Activated naive CD4-positive, alpha-beta T cell treated with anti-CD3 and anti-CD28 coated beads for 36 hours (primary cell): ENCODE measurements at regions not wholly inside any gene's neighbourhood (a gene's known extent, or its start where the extent isn't known, plus 50 kb on each side); places are given as distances from the start of the nearest gene placed in this dataset.
"Not testable (repeated sequence)": the region's sequence is repeated elsewhere in the genome, so short reads cannot be mapped to it uniquely, and the experiment has no call there.

Source experiments
- CTCF ChIA-PET: fragments of 350-600 bp; sonication (Branson Sonifier 250); formaldehyde crosslinking; loops from one replicate; lab custom pipeline; 2021; ENCODE audit warnings: antibody characterized with exemption; lab: Charles Lee
- DNase-seq: peaks from one replicate; pipeline ENCODE4 v3.0.0-alpha.2; 2020
- H3K27ac Mint-ChIP-seq: one replicate; pipeline ENCODE4 v1.8.0; 2021; ENCODE audit warnings: mild to moderate bottlenecking, mixed read lengths
- H3K27me3 Mint-ChIP-seq: one replicate; pipeline ENCODE4 v1.8.0; 2021; ENCODE audit warnings: low read depth, mixed read lengths
- H3K36me3 Mint-ChIP-seq: one replicate; pipeline ENCODE4 v1.8.0; 2021; ENCODE audit warnings: low read depth, mixed read lengths
- H3K4me1 Mint-ChIP-seq: one replicate; pipeline ENCODE4 v1.8.0; 2021; ENCODE audit warnings: low read depth, mixed read lengths
- H3K4me3 Mint-ChIP-seq: one replicate; pipeline ENCODE4 v1.8.0; 2021; ENCODE audit warnings: mild to moderate bottlenecking, moderate library complexity, mixed read lengths
- H3K9me3 Mint-ChIP-seq: one replicate; pipeline ENCODE4 v1.8.0; 2021; ENCODE audit warnings: mixed read lengths
- intact Hi-C: fragments of 100-400 bp; cut with micrococcal nuclease; formaldehyde crosslinking; loops from one replicate; pipeline ENCODE4 v1.15.1; 2023

- Mint-ChIP-seq H3K27me3 (no peaks in the 10 kb centered on the region), H3K4me3 (no peak overlapping the region), H3K36me3 (no peaks in the 10 kb centered on the region), H3K9me3 (peaks cover 3% of the 10 kb centered on the region), H3K4me1 (no peaks in the 10 kb centered on the region), H3K27ac (no peak overlapping the region)
- CTCF ChIA-PET, result no interaction called here
- intact Hi-C loops, result no loop called here
- DNase-seq, result no peak
Measured at GRCh38 chr12:72723732-72724131, 451.6 kb downstream of the TRHDE start.

DNA sequence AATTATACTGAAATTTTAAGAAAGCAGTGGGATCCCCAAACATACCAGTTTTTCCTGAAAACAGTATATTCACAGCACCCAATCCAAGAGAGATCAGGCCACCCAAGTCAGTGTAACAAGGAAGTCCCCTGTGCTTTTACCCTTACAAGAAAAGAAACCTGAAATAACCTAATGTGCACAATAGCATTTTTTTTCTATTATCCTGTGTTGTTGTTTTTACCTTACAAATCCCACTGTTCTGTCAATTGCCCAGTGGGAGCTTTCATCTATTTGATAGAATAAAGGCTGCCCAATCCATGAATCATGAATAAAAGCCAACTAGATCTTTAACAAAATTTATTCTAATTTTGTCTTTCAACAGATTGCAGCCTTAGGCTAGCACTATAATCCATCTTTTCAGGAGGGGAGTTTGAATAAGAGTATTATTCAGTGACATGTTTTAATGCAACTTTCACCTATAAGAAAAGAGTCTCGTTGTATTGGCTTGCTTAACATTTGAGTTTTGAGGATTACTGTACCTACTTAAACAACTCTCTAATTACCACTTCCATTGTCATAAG, 457.4 kb downstream of the TRHDE start:
- no peaks in the 10 kb centered on the region for H3K4me1 Mint-ChIP-seq
- DNase-seq, result no peak
- no peaks in the 10 kb centered on the region for H3K36me3 Mint-ChIP-seq
- H3K27ac Mint-ChIP-seq, result no peak overlapping the region
- no peaks in the 10 kb centered on the region for H3K27me3 Mint-ChIP-seq
- H3K4me3 Mint-ChIP-seq, result no peak overlapping the region
- peaks cover 4% of the 10 kb centered on the region for H3K9me3 Mint-ChIP-seq
- intact Hi-C loops, result no loop called here
- CTCF ChIA-PET, result no interaction called here

DNA sequence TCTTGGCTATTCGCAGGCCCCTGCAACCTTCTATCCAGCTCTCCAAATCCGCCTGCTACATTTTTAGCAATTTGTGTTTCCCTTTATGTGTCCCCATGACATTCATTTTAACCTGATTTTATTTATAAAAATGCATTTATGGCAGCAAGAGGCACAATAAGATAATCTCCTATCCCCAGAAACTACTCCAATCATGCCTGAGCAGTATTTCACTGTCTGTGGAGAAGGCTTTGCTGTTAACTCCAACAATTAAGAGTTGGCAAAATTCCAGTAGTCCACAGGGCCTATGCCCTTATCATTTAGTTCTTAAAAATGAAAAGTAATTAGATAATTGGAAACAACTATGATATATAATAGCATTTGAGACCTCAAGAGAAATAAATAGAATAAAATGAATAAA, 462.4 kb downstream of the TRHDE start:
- intact Hi-C loops, result no loop called here
- no peaks in the 10 kb centered on the region for H3K36me3 Mint-ChIP-seq
- peaks cover 6% of the 10 kb centered on the region for H3K9me3 Mint-ChIP-seq
- CTCF ChIA-PET, result no interaction called here
- H3K27me3 Mint-ChIP-seq, result no peaks in the 10 kb centered on the region
- no peak for DNase-seq
- H3K4me3 Mint-ChIP-seq, result no peak overlapping the region
- no peak overlapping the region for H3K27ac Mint-ChIP-seq
- no peaks in the 10 kb centered on the region for H3K4me1 Mint-ChIP-seq

- intact Hi-C loops, result no loop called here
- no peaks in the 10 kb centered on the region for H3K36me3 Mint-ChIP-seq
- CTCF ChIA-PET, result no interaction called here
Measured at GRCh38 chr12:72738811-72739210, 466.6 kb downstream of the TRHDE start.

DNA sequence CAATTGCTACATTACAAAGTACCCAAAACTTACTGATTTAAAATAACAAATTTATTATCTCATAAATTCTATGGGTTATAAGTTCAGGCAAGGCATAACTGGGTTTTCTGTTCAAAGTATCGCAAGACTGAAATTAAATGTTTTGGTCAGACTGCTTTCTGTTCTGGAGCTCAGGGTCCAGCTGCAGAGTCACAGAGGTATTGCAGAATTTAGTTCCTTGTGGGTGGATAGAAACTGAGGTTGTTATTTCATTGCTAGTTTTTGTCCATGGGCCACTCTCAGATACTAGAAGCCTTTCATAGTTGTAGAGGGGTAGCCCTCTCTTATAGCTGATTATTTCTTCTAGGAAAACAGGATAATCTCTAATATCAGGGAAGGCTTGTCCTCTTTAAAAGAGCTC, 467.9 kb downstream of the TRHDE start:
- Mint-ChIP-seq H3K4me1 (no peaks in the 10 kb centered on the region), H3K27me3 (no peaks in the 10 kb centered on the region), H3K9me3 (peaks cover 20% of the 10 kb centered on the region), H3K36me3 (no peaks in the 10 kb centered on the region), H3K27ac (no peak overlapping the region), H3K4me3 (no peak overlapping the region)
- intact Hi-C loops, result no loop called here
- no peak for DNase-seq
- CTCF ChIA-PET, result no interaction called here

More at GRCh38 chr12:72738811-72739210, 466.6 kb downstream of the TRHDE start:
- Mint-ChIP-seq H3K9me3 (peaks cover 20% of the 10 kb centered on the region), H3K4me3 (no peak overlapping the region), H3K4me1 (no peaks in the 10 kb centered on the region), H3K27me3 (no peaks in the 10 kb centered on the region), H3K27ac (no peak overlapping the region)
- no peak for DNase-seq

DNA sequence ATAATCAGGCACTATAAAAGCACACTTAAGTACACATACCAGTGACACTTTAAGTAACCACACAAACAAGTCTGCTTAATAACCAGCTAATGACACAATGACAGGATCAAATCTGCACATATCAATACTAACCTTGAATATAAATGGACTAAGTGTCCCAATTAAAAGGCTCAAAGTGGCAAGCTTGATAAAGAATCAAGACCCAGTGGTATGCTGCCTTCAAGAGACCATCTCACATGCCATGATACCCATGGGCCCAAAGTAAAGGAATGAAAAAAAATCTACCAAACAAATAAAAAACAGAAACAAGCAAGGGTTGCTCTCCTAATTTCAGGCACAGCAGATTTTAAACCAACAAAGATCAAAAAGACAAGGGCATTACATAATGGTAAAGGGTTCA, 470.4 kb downstream of the TRHDE start:
- H3K36me3 Mint-ChIP-seq, result no peaks in the 10 kb centered on the region
- no peak overlapping the region for H3K27ac Mint-ChIP-seq
- intact Hi-C loops, result no loop called here
- H3K4me1 Mint-ChIP-seq, result no peaks in the 10 kb centered on the region
- CTCF ChIA-PET, result no interaction called here
- no peaks in the 10 kb centered on the region for H3K27me3 Mint-ChIP-seq
- H3K4me3 Mint-ChIP-seq, result no peak overlapping the region
- peaks cover 20% of the 10 kb centered on the region for H3K9me3 Mint-ChIP-seq
- DNase-seq, result no peak

- CTCF ChIA-PET, result no interaction called here
- intact Hi-C loops, result no loop called here
Measured at GRCh38 chr12:72746048-72746447, 473.9 kb downstream of the TRHDE start.

GRCh38 chr12:72747111-72747849, 475.1 kb downstream of the TRHDE start:
- Mint-ChIP-seq H3K27me3 (no peaks in the 10 kb centered on the region), H3K27ac (no peak overlapping the region), H3K4me3 (no peak overlapping the region), H3K4me1 (no peaks in the 10 kb centered on the region), H3K9me3 (peaks cover 11% of the 10 kb centered on the region), H3K36me3 (no peaks in the 10 kb centered on the region)
- no peak for DNase-seq
- CTCF ChIA-PET, result no interaction called here
- intact Hi-C loops, result no loop called here

More at GRCh38 chr12:72746048-72746447, 473.9 kb downstream of the TRHDE start:
- Mint-ChIP-seq H3K27ac (no peak overlapping the region), H3K4me1 (no peaks in the 10 kb centered on the region), H3K4me3 (no peak overlapping the region), H3K36me3 (no peaks in the 10 kb centered on the region), H3K27me3 (no peaks in the 10 kb centered on the region), H3K9me3 (peaks cover 20% of the 10 kb centered on the region)
- DNase-seq, result no peak

GRCh38 chr12:72748971-72749370, 476.8 kb downstream of the TRHDE start:
- no peaks in the 10 kb centered on the region for H3K36me3 Mint-ChIP-seq
- H3K27ac Mint-ChIP-seq, result no peak overlapping the region
- intact Hi-C loops, result no loop called here
- DNase-seq, result no peak
- H3K4me1 Mint-ChIP-seq, result no peaks in the 10 kb centered on the region
- no peaks in the 10 kb centered on the region for H3K27me3 Mint-ChIP-seq
- CTCF ChIA-PET, result no interaction called here
- peaks cover 5% of the 10 kb centered on the region for H3K9me3 Mint-ChIP-seq
- H3K4me3 Mint-ChIP-seq, result no peak overlapping the region

GRCh38 chr12:72753571-72753970, 481.4 kb downstream of the TRHDE start:
- CTCF ChIA-PET, result no interaction called here
- H3K4me3 Mint-ChIP-seq, result no peak overlapping the region
- no peak overlapping the region for H3K27ac Mint-ChIP-seq
- H3K36me3 Mint-ChIP-seq, result no peaks in the 10 kb centered on the region
- no peaks in the 10 kb centered on the region for H3K27me3 Mint-ChIP-seq
- peaks cover 6% of the 10 kb centered on the region for H3K9me3 Mint-ChIP-seq
- no peaks in the 10 kb centered on the region for H3K4me1 Mint-ChIP-seq
- intact Hi-C loops, result no loop called here
- DNase-seq, result no peak

DNA sequence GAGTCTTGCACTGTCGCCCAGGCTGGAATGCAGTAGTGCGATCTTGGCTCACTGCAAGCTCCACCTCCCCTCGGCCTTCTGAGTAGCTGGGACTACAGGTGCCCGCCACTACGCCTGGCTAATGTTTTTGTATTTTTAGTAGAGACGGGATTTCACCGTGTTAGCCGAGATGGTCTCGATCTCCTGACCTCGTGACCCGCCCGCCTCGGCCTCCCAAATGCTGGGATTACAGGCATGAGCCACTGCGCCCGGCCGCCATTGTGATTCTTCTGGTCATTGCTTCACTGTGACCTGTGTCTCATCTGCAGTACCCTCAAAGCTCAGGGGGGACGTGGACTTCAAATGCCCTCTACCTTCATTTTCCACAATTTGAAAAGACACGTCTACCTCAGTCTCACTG, 481.9 kb downstream of the TRHDE start:
- H3K9me3 Mint-ChIP-seq, DNase-seq, CTCF ChIA-PET, H3K27ac Mint-ChIP-seq, H3K27me3 Mint-ChIP-seq, H3K4me1 Mint-ChIP-seq, intact Hi-C loops, H3K36me3 Mint-ChIP-seq, H3K4me3 Mint-ChIP-seq: not testable (repeated sequence)

GRCh38 chr12:72766517-72766916, 494.3 kb downstream of the TRHDE start:
- Mint-ChIP-seq H3K4me3 (no peak overlapping the region), H3K27me3 (no peaks in the 10 kb centered on the region), H3K9me3 (peaks cover 5% of the 10 kb centered on the region), H3K27ac (no peak overlapping the region), H3K4me1 (no peaks in the 10 kb centered on the region), H3K36me3 (no peaks in the 10 kb centered on the region)
- intact Hi-C loops, result no loop called here
- no peak for DNase-seq
- CTCF ChIA-PET, result no interaction called here

GRCh38 chr12:72774023-72774422, 501.9 kb downstream of the TRHDE start:
- no peak for DNase-seq
- no peaks in the 10 kb centered on the region for H3K4me1 Mint-ChIP-seq

More at GRCh38 chr12:72774023-72774422, 501.9 kb downstream of the TRHDE start:
- Mint-ChIP-seq H3K27me3 (no peaks in the 10 kb centered on the region), H3K4me3 (no peak overlapping the region), H3K27ac (no peak overlapping the region), H3K9me3 (no peaks in the 10 kb centered on the region), H3K36me3 (no peaks in the 10 kb centered on the region)
- CTCF ChIA-PET, result interaction anchor here (0.7 kb wide), 1 partner anchor 391 kb away, joined by 4 read pairs; no protein-coding TSS in a partner anchor
- intact Hi-C loops, result no loop called here
